ENCODE measurements at regions not wholly inside any gene's neighbourhood (a gene's known extent, or its start where the extent isn't known, plus 50 kb on each side); places are given as distances from the start of the nearest gene placed in this dataset.

DNA sequence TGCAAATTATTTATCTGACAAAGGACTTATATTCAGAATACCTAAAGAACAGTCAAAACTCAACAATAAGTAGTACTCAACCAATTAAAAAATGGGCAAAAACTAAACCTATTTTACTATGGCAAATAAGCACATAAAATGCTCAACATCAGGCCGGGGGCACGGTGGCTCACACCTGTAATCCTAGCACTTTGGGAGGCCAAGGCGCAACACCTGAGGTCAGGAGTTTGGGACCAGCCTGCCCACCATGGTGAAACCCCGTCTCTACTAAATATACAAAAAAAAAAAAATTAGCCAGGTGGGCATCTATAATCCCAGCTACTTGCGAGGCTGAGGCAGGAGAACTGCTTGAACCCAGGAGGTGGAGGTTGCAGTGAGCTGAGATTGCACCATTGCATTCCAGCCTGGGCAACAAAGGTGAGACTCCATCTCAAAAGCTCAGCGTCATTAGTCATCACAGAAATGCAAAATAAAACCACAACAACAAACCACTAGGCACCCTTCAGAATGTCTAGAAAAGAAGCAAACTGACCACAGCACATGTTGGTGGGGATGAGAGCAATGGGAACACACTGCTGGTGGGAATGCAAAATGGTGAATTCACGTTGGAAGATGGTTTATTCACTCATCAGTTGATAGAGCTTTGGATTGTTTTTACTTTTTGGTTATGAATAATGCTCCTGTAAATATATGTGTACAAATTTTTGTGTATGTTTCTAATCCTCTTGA is 180.6 kb upstream of the SOX1 start:
- H3K4me3 Mint-ChIP-seq (ENCODE audit: low read depth, unreplicated experiment): no peak overlapping the region
- no peaks in the 10 kb centered on the region for H3K9me3 Mint-ChIP-seq (ENCODE audit: low read depth, unreplicated experiment)
- TF ChIP-seq CTCF (IDR thresholded peaks at IDR 0.05; ENCODE audit: unreplicated experiment): no peak
- BruUV-seq (replicated peaks): no TSS peak
- intact Hi-C loops (cut with micrococcal nuclease; ENCODE audit: unreplicated experiment): no loop called here
- no peak for DNase-seq
- no peaks in the 10 kb centered on the region for H3K27me3 Mint-ChIP-seq (ENCODE audit: unreplicated experiment)
- CTCF ChIA-PET: interaction anchor here (0.7 kb wide), 1 partner anchor 826 kb away, joined by 3 read pairs; no protein-coding TSS in a partner anchor
- no peak overlapping the region for H3K27ac Mint-ChIP-seq (ENCODE audit: unreplicated experiment)
- no peaks in the 10 kb centered on the region for H3K4me1 Mint-ChIP-seq (ENCODE audit: low read depth, unreplicated experiment)
- H3K36me3 Mint-ChIP-seq (ENCODE audit: insufficient read depth, unreplicated experiment): no peaks in the 10 kb centered on the region

DNA sequence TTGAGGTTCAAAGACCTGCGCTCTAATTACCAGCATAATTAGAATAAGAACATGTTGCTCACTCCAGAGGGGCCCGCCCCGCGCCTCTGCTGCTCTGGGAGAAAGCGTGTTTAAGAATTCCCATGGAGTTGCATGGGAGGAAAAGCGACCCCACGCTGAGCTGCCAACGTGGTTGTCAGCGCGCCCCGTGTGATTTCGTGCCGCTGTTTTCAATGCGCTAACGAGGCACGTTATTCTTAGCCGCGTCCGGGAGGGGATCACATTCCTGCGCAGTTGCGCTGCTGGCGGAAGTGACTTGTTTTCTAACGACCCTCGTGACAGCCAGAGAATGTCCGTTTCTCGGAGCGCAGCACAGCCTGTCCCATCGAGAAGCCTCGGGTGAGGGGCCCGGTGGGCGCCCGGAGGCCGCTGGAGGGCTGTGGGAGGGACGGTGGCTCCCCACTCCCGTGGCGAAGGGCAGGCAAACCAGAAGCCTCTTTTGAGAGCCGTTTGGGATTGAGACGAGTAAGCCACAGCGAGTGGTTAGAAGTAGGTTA is 173.8 kb upstream of the SOX1 start:
- Mint-ChIP-seq H3K27me3 (ENCODE audit: unreplicated experiment) (no peaks in the 10 kb centered on the region), H3K4me3 (ENCODE audit: low read depth, unreplicated experiment) (no peak overlapping the region), H3K36me3 (ENCODE audit: insufficient read depth, unreplicated experiment) (no peaks in the 10 kb centered on the region), H3K9me3 (ENCODE audit: low read depth, unreplicated experiment) (peaks cover 3% of the 10 kb centered on the region), H3K27ac (ENCODE audit: unreplicated experiment) (no peak overlapping the region), H3K4me1 (ENCODE audit: low read depth, unreplicated experiment) (no peaks in the 10 kb centered on the region)
- TF ChIP-seq CTCF (IDR thresholded peaks at IDR 0.05; ENCODE audit: unreplicated experiment): no peak
- DNase-seq: no peak
- no TSS peak for BruUV-seq (replicated peaks)
- CTCF ChIA-PET: no interaction called here
- intact Hi-C loops (cut with micrococcal nuclease; ENCODE audit: unreplicated experiment): no loop called here

DNA sequence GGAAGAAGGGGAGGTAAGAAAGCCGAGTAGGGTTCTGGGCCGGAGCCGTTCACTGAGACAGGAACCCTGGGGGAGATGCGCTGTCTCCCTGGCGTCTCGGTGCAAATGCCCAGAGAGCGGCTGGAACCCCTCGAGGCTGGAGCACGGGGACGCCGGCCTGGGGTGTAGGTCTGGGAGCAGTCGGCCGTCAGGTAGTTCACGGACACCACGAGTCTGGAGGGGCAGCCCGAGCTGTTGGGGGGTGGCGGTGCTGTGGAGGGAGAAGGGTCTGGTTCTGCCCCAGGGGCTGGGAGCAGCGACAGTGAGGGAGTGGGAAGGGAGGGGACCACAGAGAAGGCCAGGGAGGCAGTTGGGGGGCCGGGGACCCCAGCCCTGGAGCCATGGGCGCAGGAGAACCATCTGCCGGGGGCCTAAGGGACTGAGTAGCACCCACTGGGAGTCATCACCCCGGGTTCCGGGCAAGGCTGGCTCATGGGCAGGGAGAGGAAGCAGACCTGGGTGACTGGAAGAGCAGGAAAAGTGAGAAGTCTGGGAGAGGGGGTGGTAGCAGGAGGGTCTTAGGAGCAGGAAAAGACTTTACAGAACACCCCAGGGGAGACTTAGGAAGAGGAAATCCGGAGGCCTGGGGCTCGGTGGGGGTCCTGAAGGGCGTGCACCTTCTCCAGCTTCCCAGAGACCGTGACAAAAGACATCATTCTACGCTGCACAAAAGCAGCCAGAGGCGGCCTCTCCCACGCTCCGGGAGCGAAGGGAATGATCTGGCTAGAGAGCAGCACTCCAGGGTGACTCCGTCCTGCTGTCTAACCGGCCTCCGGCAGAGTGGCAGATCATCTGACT is 173.1 kb upstream of the SOX1 start:
- Mint-ChIP-seq H3K36me3 (ENCODE audit: insufficient read depth, unreplicated experiment) (no peaks in the 10 kb centered on the region), H3K4me1 (ENCODE audit: low read depth, unreplicated experiment) (no peaks in the 10 kb centered on the region), H3K4me3 (ENCODE audit: low read depth, unreplicated experiment) (no peak overlapping the region), H3K9me3 (ENCODE audit: low read depth, unreplicated experiment) (peaks cover 3% of the 10 kb centered on the region), H3K27ac (ENCODE audit: unreplicated experiment) (no peak overlapping the region), H3K27me3 (ENCODE audit: unreplicated experiment) (no peaks in the 10 kb centered on the region)
- intact Hi-C loops (cut with micrococcal nuclease; ENCODE audit: unreplicated experiment): no loop called here
- CTCF ChIA-PET: no interaction called here
- DNase-seq: no peak
- no peak for TF ChIP-seq CTCF (IDR thresholded peaks at IDR 0.05; ENCODE audit: unreplicated experiment)
- no TSS peak for BruUV-seq (replicated peaks)

- TF ChIP-seq CTCF (IDR thresholded peaks at IDR 0.05; ENCODE audit: unreplicated experiment): no peak
- Mint-ChIP-seq H3K27ac (ENCODE audit: unreplicated experiment) (no peak overlapping the region), H3K36me3 (ENCODE audit: insufficient read depth, unreplicated experiment) (no peaks in the 10 kb centered on the region), H3K9me3 (ENCODE audit: low read depth, unreplicated experiment) (peaks cover 3% of the 10 kb centered on the region), H3K4me3 (ENCODE audit: low read depth, unreplicated experiment) (no peak overlapping the region), H3K4me1 (ENCODE audit: low read depth, unreplicated experiment) (no peaks in the 10 kb centered on the region), H3K27me3 (ENCODE audit: unreplicated experiment) (no peaks in the 10 kb centered on the region)
- no TSS peak for BruUV-seq (replicated peaks)
- no peak for DNase-seq
- CTCF ChIA-PET: no interaction called here
- intact Hi-C loops (cut with micrococcal nuclease; ENCODE audit: unreplicated experiment): no loop called here
Observed at GRCh38 chr13:111895896-111896821, 170.8 kb upstream of the SOX1 start.

Measured in Calu3 (cell line).